PC-9 (cell line): ENCODE measurements at regions not wholly inside any gene's neighbourhood (a gene's known extent, or its start where the extent isn't known, plus 50 kb on each side); places are given as distances from the start of the nearest gene placed in this dataset.

ENCODE experiments used
- EZH2 ChIP-seq: fragments of 200-600 bp; sonication (generic); IDR thresholded peaks from 2 replicates; pipeline ENCODE4 v1.8.0; 2017; ENCODE audit warnings: antibody characterized with exemption, low read depth
- TF ChIP-seq, protein P1 (sequence below): fragments of 200-600 bp; sonication (generic); conservative IDR thresholded peaks from 2 replicates; pipeline ENCODE4 v1.6.1; 2017; ENCODE audit warnings: mixed run types, antibody characterized with exemption, mild to moderate bottlenecking, moderate library complexity

DNA sequence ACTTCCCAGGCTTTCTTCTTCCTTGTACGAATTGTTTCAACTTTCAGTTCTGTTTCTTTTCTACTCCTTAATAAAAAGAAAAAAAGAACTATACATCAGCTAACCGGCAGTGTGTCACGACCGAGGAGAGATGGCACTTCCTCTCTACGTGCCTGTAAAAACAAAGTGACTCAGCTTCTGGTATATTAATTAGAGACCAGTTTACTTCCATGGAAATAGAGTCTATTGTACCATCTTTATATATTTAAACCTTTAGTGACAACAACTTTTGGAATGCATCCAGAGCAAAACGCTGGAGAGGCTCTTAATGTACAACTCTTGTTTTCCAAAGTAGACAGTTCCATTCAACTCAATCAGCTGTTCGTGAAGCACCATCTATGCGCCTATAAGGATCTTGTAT lies 94.5 kb upstream of the LIFR start:
- TF ChIP-seq, protein P1, sequence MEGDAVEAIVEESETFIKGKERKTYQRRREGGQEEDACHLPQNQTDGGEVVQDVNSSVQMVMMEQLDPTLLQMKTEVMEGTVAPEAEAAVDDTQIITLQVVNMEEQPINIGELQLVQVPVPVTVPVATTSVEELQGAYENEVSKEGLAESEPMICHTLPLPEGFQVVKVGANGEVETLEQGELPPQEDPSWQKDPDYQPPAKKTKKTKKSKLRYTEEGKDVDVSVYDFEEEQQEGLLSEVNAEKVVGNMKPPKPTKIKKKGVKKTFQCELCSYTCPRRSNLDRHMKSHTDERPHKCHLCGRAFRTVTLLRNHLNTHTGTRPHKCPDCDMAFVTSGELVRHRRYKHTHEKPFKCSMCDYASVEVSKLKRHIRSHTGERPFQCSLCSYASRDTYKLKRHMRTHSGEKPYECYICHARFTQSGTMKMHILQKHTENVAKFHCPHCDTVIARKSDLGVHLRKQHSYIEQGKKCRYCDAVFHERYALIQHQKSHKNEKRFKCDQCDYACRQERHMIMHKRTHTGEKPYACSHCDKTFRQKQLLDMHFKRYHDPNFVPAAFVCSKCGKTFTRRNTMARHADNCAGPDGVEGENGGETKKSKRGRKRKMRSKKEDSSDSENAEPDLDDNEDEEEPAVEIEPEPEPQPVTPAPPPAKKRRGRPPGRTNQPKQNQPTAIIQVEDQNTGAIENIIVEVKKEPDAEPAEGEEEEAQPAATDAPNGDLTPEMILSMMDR: no peak
- TF ChIP-seq EZH2: no peak
